ENCODE measurements at regions not wholly inside any gene's neighbourhood (a gene's known extent, or its start where the extent isn't known, plus 50 kb on each side); places are given as distances from the start of the nearest gene placed in this dataset.

DNA sequence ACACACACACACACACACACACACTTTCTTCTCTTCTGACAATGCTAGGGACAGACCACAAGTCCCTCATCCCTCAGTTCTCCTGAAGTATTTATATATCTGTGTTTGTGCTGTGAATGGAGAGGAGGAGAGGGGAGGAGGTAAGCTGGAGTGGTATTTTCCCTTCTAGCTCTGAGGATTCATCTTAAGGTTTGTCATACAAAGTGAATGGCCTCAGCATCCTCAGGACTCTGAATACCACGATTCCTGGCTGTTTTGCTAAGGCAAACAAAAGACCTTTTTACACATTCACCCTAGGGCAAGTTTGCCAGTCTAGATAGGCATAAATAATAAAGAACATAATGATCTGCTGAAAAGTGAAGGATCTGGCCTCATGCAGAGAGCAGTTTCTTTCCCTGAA is 65.7 kb upstream of the CHMP2B start:
- TF ChIP-seq POLR2A (IDR thresholded peaks at IDR 0.05) = no peak
- no peak for TF ChIP-seq CTCF (IDR thresholded peaks at IDR 0.05)

Measured in adrenal gland (tissue), 5 donors.